IPS DF 6.9 (cell line): ENCODE measurements at regions not wholly inside any gene's neighbourhood (a gene's known extent, or its start where the extent isn't known, plus 50 kb on each side); places are given as distances from the start of the nearest gene placed in this dataset.

Source experiments
- DNase-seq: peaks from one replicate; pipeline ENCODE4 v3.0.0-alpha.2; 2013; ENCODE audit warnings: low read depth, low spot score
- H3K27ac ChIP-seq: one replicate; pipeline ENCODE4 v1.5.1; 2013; ENCODE audit warnings: low read length, control low read depth
- H3K27me3 ChIP-seq: 2 replicates; pipeline ENCODE4 v1.6.1; 2013; ENCODE audit warnings: mild to moderate bottlenecking, low read length; ENCODE audit not compliant: control insufficient read depth, insufficient read depth
- H3K36me3 ChIP-seq: 2 replicates; pipeline ENCODE4 v1.6.1; 2013; ENCODE audit warnings: low read length; ENCODE audit not compliant: control insufficient read depth, insufficient read depth
- H3K4me1 ChIP-seq: 2 replicates; pipeline ENCODE4 v1.6.1; 2013; ENCODE audit warnings: low read length; ENCODE audit not compliant: control insufficient read depth, insufficient read depth
- H3K4me3 ChIP-seq: 2 replicates; pipeline ENCODE4 v1.5.1; 2013; ENCODE audit warnings: mild to moderate bottlenecking, low read length
- H3K9me3 ChIP-seq: 2 replicates; pipeline ENCODE4 v1.6.1; 2013; ENCODE audit warnings: low read length, inconsistent platforms; ENCODE audit not compliant: control insufficient read depth, insufficient read depth
- WGBS: extraction: QIAGEN DNeasy Blood & Tissue Kit; methylation state at CpG from one replicate; pipeline ENCODE4 v1.1.7; 2013; ENCODE audit warnings: mixed read lengths, missing lambda C conversion rate; ENCODE audit not compliant: insufficient read length, insufficient coverage; 5-methylcytosine and 5-hydroxymethylcytosine counted together

DNA sequence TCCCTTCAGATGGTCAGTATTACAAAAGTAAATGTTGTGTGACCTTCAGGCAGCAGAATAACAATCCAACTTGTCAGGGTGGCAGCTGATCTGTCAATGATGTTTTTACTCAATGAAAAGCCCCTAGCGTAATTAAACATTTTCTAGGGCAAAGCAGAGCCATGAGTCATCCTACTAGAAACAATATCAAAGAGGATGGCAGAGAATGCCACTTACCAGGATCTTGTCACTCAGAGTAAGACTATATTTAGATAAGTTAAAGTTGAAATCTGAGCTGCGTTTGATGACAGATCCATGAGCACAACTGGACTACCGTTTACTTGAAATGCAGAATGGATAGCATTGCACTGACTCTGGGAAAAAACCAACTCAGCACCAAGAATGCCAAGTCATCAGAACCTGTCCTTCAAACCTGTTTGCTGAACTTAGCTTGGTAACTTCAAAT lies 612.6 kb upstream of the ACVR2A start:
- Histone ChIP-seq H3K4me1 (no peaks in the 10 kb centered on the region), H3K4me3 (no peak overlapping the region), H3K36me3 (no peaks in the 10 kb centered on the region), H3K27ac (no peak overlapping the region), H3K27me3 (no peaks in the 10 kb centered on the region), H3K9me3 (no peaks in the 10 kb centered on the region)
- no CpG with 5 or more reads among the region's 3 CpGs for WGBS
- no peak for DNase-seq

GRCh38 chr2:147231607-147232006 lies 613.2 kb upstream of the ACVR2A start:
- no peaks in the 10 kb centered on the region for H3K27me3 ChIP-seq
- no CpG with 5 or more reads among the region's 2 CpGs for WGBS
- no peak for DNase-seq
- H3K4me3 ChIP-seq: no peak overlapping the region
- H3K9me3 ChIP-seq: no peaks in the 10 kb centered on the region
- no peak overlapping the region for H3K27ac ChIP-seq
- no peaks in the 10 kb centered on the region for H3K4me1 ChIP-seq
- H3K36me3 ChIP-seq: no peaks in the 10 kb centered on the region

DNA sequence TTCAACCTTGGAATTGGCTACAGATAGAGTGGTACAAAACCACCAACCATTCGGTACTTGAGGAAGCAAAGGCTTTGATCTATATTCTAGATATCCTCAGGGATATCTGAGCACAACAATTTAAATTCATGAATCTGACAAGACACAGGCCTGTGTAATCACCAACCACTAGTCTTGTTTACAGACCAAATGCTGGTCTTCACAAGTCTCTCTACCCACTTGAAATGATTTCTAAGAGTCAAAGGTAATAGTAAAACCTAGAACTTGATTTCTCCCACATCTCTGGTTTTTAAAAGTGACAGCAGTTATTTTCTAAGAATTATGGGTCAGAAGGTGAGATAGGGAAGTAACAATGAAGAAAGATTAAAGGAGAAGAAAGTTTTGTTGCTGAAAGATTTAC lies 613.7 kb upstream of the ACVR2A start:
- no peaks in the 10 kb centered on the region for H3K36me3 ChIP-seq
- no peaks in the 10 kb centered on the region for H3K27me3 ChIP-seq
- no CpG with 5 or more reads among the region's 1 CpG for WGBS
- no peaks in the 10 kb centered on the region for H3K4me1 ChIP-seq
- no peak overlapping the region for H3K27ac ChIP-seq
- no peaks in the 10 kb centered on the region for H3K9me3 ChIP-seq
- no peak overlapping the region for H3K4me3 ChIP-seq
- DNase-seq: no peak

GRCh38 chr2:147227313-147227712 lies 617.5 kb upstream of the ACVR2A start:
- Histone ChIP-seq H3K27ac (no peak overlapping the region), H3K4me3 (no peak overlapping the region), H3K9me3 (no peaks in the 10 kb centered on the region), H3K36me3 (no peaks in the 10 kb centered on the region), H3K4me1 (no peaks in the 10 kb centered on the region), H3K27me3 (no peaks in the 10 kb centered on the region)
- WGBS: no CpG with 5 or more reads among the region's 2 CpGs
- no peak for DNase-seq

- Histone ChIP-seq H3K4me3 (no peak overlapping the region), H3K27me3 (no peaks in the 10 kb centered on the region), H3K9me3 (no peaks in the 10 kb centered on the region; the same call in 1 of the 2 replicates), H3K36me3 (no peaks in the 10 kb centered on the region), H3K27ac (no peak overlapping the region), H3K4me1 (no peaks in the 10 kb centered on the region)
- DNase-seq: no peak
- WGBS: no CpG with 5 or more reads among the region's 2 CpGs
Measured at GRCh38 chr2:147224070-147224469, 620.8 kb upstream of the ACVR2A start.

GRCh38 chr2:147223553-147224060 lies 621.2 kb upstream of the ACVR2A start:
- Histone ChIP-seq H3K27me3 (no peaks in the 10 kb centered on the region), H3K4me3 (no peak overlapping the region), H3K4me1 (no peaks in the 10 kb centered on the region), H3K36me3 (no peaks in the 10 kb centered on the region), H3K27ac (no peak overlapping the region), H3K9me3 (no peaks in the 10 kb centered on the region; the same call in 1 of the 2 replicates)
- DNase-seq: no peak
- WGBS: 100% methylated on average over 1 of the region's 2 CpGs

- Histone ChIP-seq H3K4me1 (no peaks in the 10 kb centered on the region), H3K27me3 (no peaks in the 10 kb centered on the region), H3K27ac (no peak overlapping the region), H3K9me3 (no peaks in the 10 kb centered on the region; the same call in 1 of the 2 replicates), H3K4me3 (no peak overlapping the region), H3K36me3 (no peaks in the 10 kb centered on the region)
- DNase-seq: no peak
Measured at GRCh38 chr2:147223119-147223518, 621.7 kb upstream of the ACVR2A start.

GRCh38 chr2:147222506-147222905 lies 622.3 kb upstream of the ACVR2A start:
- Histone ChIP-seq H3K4me1 (no peaks in the 10 kb centered on the region), H3K27ac (no peak overlapping the region), H3K36me3 (no peaks in the 10 kb centered on the region), H3K4me3 (no peak overlapping the region), H3K27me3 (no peaks in the 10 kb centered on the region), H3K9me3 (no peaks in the 10 kb centered on the region; the same call in 1 of the 2 replicates)
- no peak for DNase-seq

GRCh38 chr2:147214914-147215313 lies 629.9 kb upstream of the ACVR2A start:
- Histone ChIP-seq H3K27me3 (no peaks in the 10 kb centered on the region), H3K4me1 (no peaks in the 10 kb centered on the region; the same call in 1 of the 2 replicates), H3K36me3 (no peaks in the 10 kb centered on the region), H3K27ac (no peak overlapping the region), H3K4me3 (no peak overlapping the region), H3K9me3 (no peaks in the 10 kb centered on the region; the same call in 1 of the 2 replicates)
- WGBS: no CpG with 5 or more reads among the region's 2 CpGs
- no peak for DNase-seq

DNA sequence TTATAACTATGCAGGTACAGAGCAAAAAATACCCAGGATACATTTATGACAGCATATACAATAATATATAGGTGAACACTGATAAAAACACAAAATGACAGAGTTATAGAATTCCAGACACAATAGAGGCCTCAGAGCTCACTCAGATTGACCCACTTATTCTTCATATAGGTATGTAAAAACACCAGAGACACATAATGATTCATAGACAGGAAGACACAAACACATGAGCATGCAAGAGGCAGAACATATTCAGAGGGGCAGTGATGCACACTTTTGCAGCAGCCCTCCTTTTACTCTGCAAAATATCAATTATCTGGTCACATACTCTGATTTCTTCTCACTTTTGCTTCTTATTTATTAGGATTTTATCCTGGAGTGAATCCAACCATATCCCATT lies 633.3 kb upstream of the ACVR2A start:
- no peak overlapping the region for H3K4me3 ChIP-seq
- H3K27ac ChIP-seq: no peak overlapping the region
- no peaks in the 10 kb centered on the region for H3K27me3 ChIP-seq
- no peaks in the 10 kb centered on the region; the same call in 1 of the 2 replicates for H3K4me1 ChIP-seq
- no peaks in the 10 kb centered on the region for H3K9me3 ChIP-seq
- H3K36me3 ChIP-seq: no peaks in the 10 kb centered on the region
- no peak for DNase-seq

DNA sequence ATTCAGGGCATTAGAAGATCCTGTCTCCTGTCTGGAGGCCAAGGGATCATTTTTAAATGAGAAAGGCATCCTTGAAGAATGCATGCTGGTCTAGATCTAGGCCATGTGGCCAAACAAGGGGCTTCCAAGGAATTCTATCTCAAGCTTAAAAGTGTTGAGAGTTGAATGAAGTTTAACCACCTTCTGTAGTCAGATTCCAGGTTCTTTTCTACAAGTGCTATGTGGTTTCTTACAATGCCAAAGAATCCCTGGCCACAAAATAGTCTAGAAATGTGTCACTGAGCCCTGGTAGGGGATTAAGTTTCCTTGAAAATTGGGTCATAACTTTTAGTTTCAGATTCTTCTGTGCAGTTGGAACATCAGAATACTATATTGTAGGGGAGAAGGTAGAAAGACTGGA lies 640.7 kb upstream of the ACVR2A start:
- H3K27me3 ChIP-seq: no peaks in the 10 kb centered on the region
- H3K36me3 ChIP-seq: no peaks in the 10 kb centered on the region
- DNase-seq: no peak
- peaks cover 1% of the 10 kb centered on the region; the same call in 1 of the 2 replicates for H3K9me3 ChIP-seq
- no peak overlapping the region for H3K27ac ChIP-seq
- no peak overlapping the region for H3K4me3 ChIP-seq
- H3K4me1 ChIP-seq: no peaks in the 10 kb centered on the region
